GM12874 (cell line): ENCODE measurements at regions not wholly inside any gene's neighbourhood (a gene's known extent, or its start where the extent isn't known, plus 50 kb on each side); places are given as distances from the start of the nearest gene placed in this dataset.

Experiments used
- CTCF ChIP-seq: IDR thresholded peaks from 2 replicates; pipeline ENCODE4 v1.5.1; 2011; ENCODE audit warnings: low read depth, mild to moderate bottlenecking, control low read depth, low read length, moderate library complexity; ENCODE audit not compliant: insufficient read depth

DNA sequence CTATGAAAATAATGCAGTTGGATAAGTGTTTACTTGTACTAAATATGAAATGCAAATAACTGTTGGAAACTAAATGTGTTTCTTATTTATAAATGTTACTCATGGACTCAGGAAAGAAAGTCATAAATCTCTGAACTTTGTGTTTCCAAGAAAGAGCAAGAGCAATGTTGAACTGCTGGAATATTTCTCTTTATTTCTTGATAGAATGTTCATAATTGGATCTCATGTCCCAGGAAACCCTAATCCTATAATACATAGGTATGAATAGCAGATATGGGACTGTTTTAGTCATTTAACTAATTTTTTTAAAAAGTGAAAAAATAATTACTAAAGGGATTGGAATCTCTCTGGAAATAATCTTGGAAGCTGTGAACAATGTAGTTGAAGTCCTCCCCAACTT lies 245.0 kb upstream of the ACTBL2 start:
- no peak for TF ChIP-seq CTCF

- TF ChIP-seq CTCF: no peak
These were observed 243.3 kb upstream of the ACTBL2 start for GRCh38 chr5:57725658-57726504.

- TF ChIP-seq CTCF: no peak
These were observed 242.2 kb upstream of the ACTBL2 start for GRCh38 chr5:57724836-57725235.

GRCh38 chr5:57721226-57721625 lies 238.6 kb upstream of the ACTBL2 start:
- no peak for TF ChIP-seq CTCF

- TF ChIP-seq CTCF: no peak
These were observed 238.0 kb upstream of the ACTBL2 start for GRCh38 chr5:57720656-57721055.

- TF ChIP-seq CTCF: no peak
These were observed 236.6 kb upstream of the ACTBL2 start for GRCh38 chr5:57719216-57719615.

DNA sequence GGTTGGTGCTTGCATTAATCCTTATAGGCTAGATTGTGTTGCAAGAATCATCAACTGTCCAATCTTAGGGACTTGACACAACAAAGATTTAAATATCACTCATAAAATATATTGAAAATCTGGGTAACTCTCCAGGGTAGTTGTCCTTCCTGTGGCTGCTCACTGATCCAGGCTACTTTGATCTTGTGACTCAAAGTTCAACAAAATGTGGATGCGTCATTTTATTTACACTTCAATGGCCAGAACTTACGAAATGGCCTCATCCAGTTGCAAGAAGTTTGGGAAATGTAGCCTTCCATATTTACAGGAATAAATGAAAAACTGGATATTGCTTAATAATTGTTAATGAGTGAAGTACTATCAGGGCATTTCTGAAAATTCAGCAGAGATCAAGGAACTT lies 235.5 kb upstream of the ACTBL2 start:
- TF ChIP-seq CTCF: no peak
